ENCODE measurements at regions not wholly inside any gene's neighbourhood (a gene's known extent, or its start where the extent isn't known, plus 50 kb on each side); places are given as distances from the start of the nearest gene placed in this dataset.

- Histone ChIP-seq H3K27ac (replicated peaks) (no peak overlapping the region), H3K9me3 (replicated peaks) (peaks cover 12% of the 10 kb centered on the region), H3K4me3 (no peak overlapping the region), H3K4me1 (peaks cover 14% of the 10 kb centered on the region), H3K27me3 (ENCODE audit: low read depth) (peaks cover 6% of the 10 kb centered on the region), H3K36me3 (no peaks in the 10 kb centered on the region)
- TF ChIP-seq, protein P1, sequence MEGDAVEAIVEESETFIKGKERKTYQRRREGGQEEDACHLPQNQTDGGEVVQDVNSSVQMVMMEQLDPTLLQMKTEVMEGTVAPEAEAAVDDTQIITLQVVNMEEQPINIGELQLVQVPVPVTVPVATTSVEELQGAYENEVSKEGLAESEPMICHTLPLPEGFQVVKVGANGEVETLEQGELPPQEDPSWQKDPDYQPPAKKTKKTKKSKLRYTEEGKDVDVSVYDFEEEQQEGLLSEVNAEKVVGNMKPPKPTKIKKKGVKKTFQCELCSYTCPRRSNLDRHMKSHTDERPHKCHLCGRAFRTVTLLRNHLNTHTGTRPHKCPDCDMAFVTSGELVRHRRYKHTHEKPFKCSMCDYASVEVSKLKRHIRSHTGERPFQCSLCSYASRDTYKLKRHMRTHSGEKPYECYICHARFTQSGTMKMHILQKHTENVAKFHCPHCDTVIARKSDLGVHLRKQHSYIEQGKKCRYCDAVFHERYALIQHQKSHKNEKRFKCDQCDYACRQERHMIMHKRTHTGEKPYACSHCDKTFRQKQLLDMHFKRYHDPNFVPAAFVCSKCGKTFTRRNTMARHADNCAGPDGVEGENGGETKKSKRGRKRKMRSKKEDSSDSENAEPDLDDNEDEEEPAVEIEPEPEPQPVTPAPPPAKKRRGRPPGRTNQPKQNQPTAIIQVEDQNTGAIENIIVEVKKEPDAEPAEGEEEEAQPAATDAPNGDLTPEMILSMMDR (IDR thresholded peaks at IDR 0.05; ENCODE audit: borderline replicate concordance), result no peak
- no peak for DNase-seq
- intact Hi-C loops (cut with micrococcal nuclease), result no loop called here
Measured at GRCh38 chr6:142568857-142569597, 267.2 kb downstream of the ADGRG6 start.

GRCh38 chr6:142569676-142570075 is 267.9 kb downstream of the ADGRG6 start:
- Histone ChIP-seq H3K4me1 (peaks cover 14% of the 10 kb centered on the region), H3K36me3 (no peaks in the 10 kb centered on the region), H3K9me3 (replicated peaks) (peaks cover 17% of the 10 kb centered on the region), H3K27me3 (ENCODE audit: low read depth) (peaks cover 12% of the 10 kb centered on the region), H3K4me3 (no peak overlapping the region), H3K27ac (replicated peaks) (no peak overlapping the region)
- TF ChIP-seq, protein P1 (IDR thresholded peaks at IDR 0.05; ENCODE audit: borderline replicate concordance), result no peak
- intact Hi-C loops (cut with micrococcal nuclease), result no loop called here
- no peak for DNase-seq

DNA sequence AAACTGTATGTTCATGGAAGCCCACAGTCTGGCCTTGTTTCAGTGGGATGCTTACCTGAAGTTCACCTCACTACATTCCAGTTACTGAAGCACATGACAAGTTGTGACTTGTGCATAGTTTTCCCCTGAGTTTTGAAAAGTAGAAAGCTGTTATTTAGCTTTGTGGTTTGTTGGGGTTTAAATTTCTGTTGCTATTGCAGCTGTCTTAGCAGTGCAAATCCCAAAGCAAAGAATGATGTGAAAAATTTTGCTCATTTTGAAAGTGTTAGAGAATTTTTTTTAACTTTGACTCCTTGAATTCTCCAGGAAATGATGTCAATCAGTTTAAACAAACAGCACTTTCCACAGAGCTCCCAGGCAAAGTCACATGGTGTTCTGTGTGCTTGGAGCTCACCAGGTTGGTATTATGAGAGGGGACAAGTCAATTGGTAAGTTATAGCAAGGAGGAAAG is 268.4 kb downstream of the ADGRG6 start:
- TF ChIP-seq, protein P1 (IDR thresholded peaks at IDR 0.05; ENCODE audit: borderline replicate concordance), result no peak
- Histone ChIP-seq H3K4me3 (no peak overlapping the region), H3K36me3 (no peaks in the 10 kb centered on the region), H3K27ac (replicated peaks) (no peak overlapping the region), H3K4me1 (peaks cover 14% of the 10 kb centered on the region), H3K27me3 (ENCODE audit: low read depth) (peaks cover 12% of the 10 kb centered on the region), H3K9me3 (replicated peaks) (peaks cover 17% of the 10 kb centered on the region)
- no peak for DNase-seq
- intact Hi-C loops (cut with micrococcal nuclease), result no loop called here

DNA sequence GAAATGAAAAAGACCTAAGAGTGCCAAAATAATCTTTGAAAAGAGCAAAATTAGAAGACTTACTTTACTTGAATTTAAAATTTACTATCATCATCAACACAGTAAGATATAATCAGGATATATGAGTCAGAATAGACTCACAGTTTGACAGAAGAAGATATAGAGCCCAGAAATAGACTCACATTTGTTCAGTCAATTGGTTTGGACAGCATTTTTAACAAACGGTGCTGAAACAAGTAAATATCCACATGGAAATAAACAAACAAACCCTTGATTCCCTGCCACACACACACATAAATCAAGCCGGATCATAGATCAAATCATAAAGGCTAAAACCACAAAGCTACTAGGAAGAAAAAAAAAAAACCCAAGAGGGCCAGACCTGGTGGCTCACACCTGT is 291.1 kb downstream of the ADGRG6 start:
- TF ChIP-seq, protein P1 (IDR thresholded peaks at IDR 0.05; ENCODE audit: borderline replicate concordance), result no peak
- no peaks in the 10 kb centered on the region for H3K4me1 ChIP-seq
- intact Hi-C loops (cut with micrococcal nuclease), result no loop called here
- no peak for DNase-seq
- no peaks in the 10 kb centered on the region for H3K27me3 ChIP-seq (ENCODE audit: low read depth)
- H3K27ac ChIP-seq (replicated peaks), result no peak overlapping the region
- no peaks in the 10 kb centered on the region for H3K36me3 ChIP-seq
- H3K9me3 ChIP-seq (replicated peaks), result peaks cover 27% of the 10 kb centered on the region
- no peak overlapping the region for H3K4me3 ChIP-seq

DNA sequence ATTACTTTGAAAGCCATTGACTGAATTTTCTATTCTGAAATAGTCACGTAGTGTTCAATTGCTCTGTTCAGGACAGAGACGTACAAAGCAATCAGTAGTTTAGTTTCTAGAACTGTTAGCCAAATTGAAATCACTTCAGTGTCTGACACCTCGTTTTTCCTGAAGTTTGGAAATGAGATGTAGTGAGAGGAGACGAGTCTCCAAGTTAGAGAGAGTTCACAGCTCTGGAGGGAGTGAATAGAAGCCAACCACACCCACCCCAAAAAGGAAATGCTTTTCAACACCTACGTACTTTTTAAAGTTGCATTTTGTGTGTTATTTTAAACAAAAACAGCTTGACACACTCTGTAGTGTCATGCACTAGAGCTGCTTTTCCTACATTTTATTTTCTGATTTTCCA is 296.0 kb downstream of the ADGRG6 start:
- TF ChIP-seq, protein P1 (IDR thresholded peaks at IDR 0.05; ENCODE audit: borderline replicate concordance), result no peak
- Histone ChIP-seq H3K9me3 (replicated peaks) (peaks cover 7% of the 10 kb centered on the region), H3K4me3 (no peak overlapping the region), H3K4me1 (no peaks in the 10 kb centered on the region), H3K27me3 (ENCODE audit: low read depth) (no peaks in the 10 kb centered on the region), H3K27ac (replicated peaks) (no peak overlapping the region), H3K36me3 (no peaks in the 10 kb centered on the region)
- no peak for DNase-seq
- intact Hi-C loops (cut with micrococcal nuclease), result no loop called here

All from left ventricle myocardium inferior (tissue), 1 donor.